GM12878 (cell line): ENCODE measurements at regions not wholly inside any gene's neighbourhood (a gene's known extent, or its start where the extent isn't known, plus 50 kb on each side); places are given as distances from the start of the nearest gene placed in this dataset. TPM values are rescaled to one million over a fixed set of nuclear protein-coding genes. Genes with fewer than 3 reads are reported as not detected.

Experiments used
- small RNA-seq: library from RNA; depleted of rRNA; stranded (forward); fragments of <200 nt; gene quantifications from one replicate; pipeline ENCODE3, GENCODE V24; 2014

Small RNAs in the stretch of these regions (small RNA-seq; reads per million reads assigned to genes)
- not detected for gene AC069439.1
- not detected for gene AC072046.1
- not detected for gene AC072046.2
- not detected for gene MTND4LP10
- not detected for gene RN7SKP298
